ENCODE measurements at regions not wholly inside any gene's neighbourhood (a gene's known extent, or its start where the extent isn't known, plus 50 kb on each side); places are given as distances from the start of the nearest gene placed in this dataset.

- TF ChIP-seq ZNF174 (tag by site-specific recombination; IDR thresholded peaks at IDR 0.05) = no peak
- no peak for TF ChIP-seq AEBP2 (tag by site-specific recombination; IDR thresholded peaks at IDR 0.05; ENCODE audit: borderline replicate concordance)
- no peak for TF ChIP-seq ZNF280C (tag by site-specific recombination; IDR thresholded peaks at IDR 0.05)
- no peak for TF ChIP-seq HOXC10 (CRISPR knock-in tag; IDR thresholded peaks at IDR 0.05)
- peak; percentile 47; the same call in 1 of the 2 replicates for TF ChIP-seq ZBTB17 (tag by site-specific recombination; IDR thresholded peaks at IDR 0.05)
- TF ChIP-seq GLIS2 (tag by site-specific recombination; IDR thresholded peaks at IDR 0.05) = no peak
- TF ChIP-seq PRDM4 (tag by site-specific recombination; IDR thresholded peaks at IDR 0.05) = no peak
- peak; percentile 92 for TF ChIP-seq ZNF629 (tag by site-specific recombination; IDR thresholded peaks at IDR 0.05)
- TF ChIP-seq ZNF274 (IDR thresholded peaks at IDR 0.05; ENCODE audit: low read length) = no peak
- no peak for TF ChIP-seq ZNF274 (tag by site-specific recombination; IDR thresholded peaks at IDR 0.05; ENCODE audit: borderline replicate concordance)
- TF ChIP-seq ZNF449 (tag by site-specific recombination; IDR thresholded peaks at IDR 0.05) = no peak
- no peak for TF ChIP-seq ZNF610 (tag by site-specific recombination; IDR thresholded peaks at IDR 0.05; ENCODE audit: borderline replicate concordance)
- TF ChIP-seq ZNF335 (tag by site-specific recombination; conservative IDR thresholded peaks at IDR 0.05) = 0 out of 2 replicates have a peak, but pooled peaks have one; percentile 28
- no peak for TF ChIP-seq ZFP41 (tag by site-specific recombination; IDR thresholded peaks at IDR 0.05; ENCODE audit: borderline replicate concordance)
- TF ChIP-seq GLIS1 (tag by site-specific recombination; IDR thresholded peaks at IDR 0.05) = peak; percentile 62; the same call in 1 of the 2 replicates
- TF ChIP-seq ZNF311 (tag by site-specific recombination; IDR thresholded peaks at IDR 0.05; ENCODE audit: borderline replicate concordance) = no peak
- no peak for TF ChIP-seq YY2 (tag by site-specific recombination; IDR thresholded peaks at IDR 0.05)
- TF ChIP-seq HOXA7 (CRISPR knock-in tag; IDR thresholded peaks at IDR 0.05; ENCODE audit: borderline replicate concordance) = no peak
- peak; percentile 36; the same call in 1 of the 2 replicates for TF ChIP-seq PATZ1 (tag by site-specific recombination; IDR thresholded peaks at IDR 0.05)
- TF ChIP-seq MZF1 (tag by site-specific recombination; IDR thresholded peaks at IDR 0.05; ENCODE audit: borderline replicate concordance) = no peak
- TF ChIP-seq ZNF600 (tag by site-specific recombination; IDR thresholded peaks at IDR 0.05) = peak; percentile 53; the same call in 1 of the 2 replicates
- TF ChIP-seq ZBTB21 (tag by site-specific recombination; IDR thresholded peaks at IDR 0.05) = no peak
- no peak for TF ChIP-seq ZNF530 (tag by site-specific recombination; IDR thresholded peaks at IDR 0.05; ENCODE audit: low read depth)
- no peak for TF ChIP-seq SETDB1 (IDR thresholded peaks at IDR 0.05; ENCODE audit: insufficient read length, low read length)
These were observed 388.1 kb downstream of the KCNRG start (continued) for GRCh38 chr13:50403311-50403710.

All from HEK293 (cell line).